HFF-Myc (cell line): ENCODE measurements at regions not wholly inside any gene's neighbourhood (a gene's known extent, or its start where the extent isn't known, plus 50 kb on each side); places are given as distances from the start of the nearest gene placed in this dataset.

ENCODE experiments used
- DNase-seq: peaks from one replicate; pipeline ENCODE4 v3.0.0-alpha.2; 2011; ENCODE audit warnings: low read depth; ENCODE audit errors: extremely low read depth
- H3K4me3 ChIP-seq: replicated peaks from 2 replicates; pipeline ENCODE4 v1.5.1; 2011; ENCODE audit warnings: low read depth, mild to moderate bottlenecking, control low read depth, low read length
- TF ChIP-seq, protein P1 (sequence below): IDR thresholded peaks from 2 replicates; pipeline ENCODE4 v1.5.1; 2012; ENCODE audit warnings: mild to moderate bottlenecking, low read depth, low read length, control low read depth; ENCODE audit errors: missing control alignments

DNA sequence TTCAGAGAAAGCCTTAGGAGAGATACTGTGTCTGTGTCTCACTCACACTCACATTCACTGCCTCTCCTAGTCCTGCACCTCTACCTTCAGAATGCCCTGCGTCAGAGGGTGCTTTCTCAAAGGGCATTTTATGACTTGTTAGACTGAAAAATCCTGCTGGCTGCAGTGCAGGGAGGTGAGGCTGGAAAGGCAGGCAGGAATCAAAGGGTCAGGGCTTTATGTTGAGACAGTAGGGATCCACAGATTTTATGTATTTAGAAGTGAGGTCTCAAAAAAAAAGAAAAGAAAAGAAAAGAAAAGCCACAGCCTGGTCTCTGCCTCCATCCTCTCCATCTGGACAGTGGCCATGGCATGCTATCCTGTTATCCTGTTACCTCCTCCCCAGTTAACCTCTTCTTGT, 936.0 kb upstream of the SLC10A2 start:
- H3K4me3 ChIP-seq = no peak overlapping the region
- no peak for DNase-seq
- TF ChIP-seq, protein P1, sequence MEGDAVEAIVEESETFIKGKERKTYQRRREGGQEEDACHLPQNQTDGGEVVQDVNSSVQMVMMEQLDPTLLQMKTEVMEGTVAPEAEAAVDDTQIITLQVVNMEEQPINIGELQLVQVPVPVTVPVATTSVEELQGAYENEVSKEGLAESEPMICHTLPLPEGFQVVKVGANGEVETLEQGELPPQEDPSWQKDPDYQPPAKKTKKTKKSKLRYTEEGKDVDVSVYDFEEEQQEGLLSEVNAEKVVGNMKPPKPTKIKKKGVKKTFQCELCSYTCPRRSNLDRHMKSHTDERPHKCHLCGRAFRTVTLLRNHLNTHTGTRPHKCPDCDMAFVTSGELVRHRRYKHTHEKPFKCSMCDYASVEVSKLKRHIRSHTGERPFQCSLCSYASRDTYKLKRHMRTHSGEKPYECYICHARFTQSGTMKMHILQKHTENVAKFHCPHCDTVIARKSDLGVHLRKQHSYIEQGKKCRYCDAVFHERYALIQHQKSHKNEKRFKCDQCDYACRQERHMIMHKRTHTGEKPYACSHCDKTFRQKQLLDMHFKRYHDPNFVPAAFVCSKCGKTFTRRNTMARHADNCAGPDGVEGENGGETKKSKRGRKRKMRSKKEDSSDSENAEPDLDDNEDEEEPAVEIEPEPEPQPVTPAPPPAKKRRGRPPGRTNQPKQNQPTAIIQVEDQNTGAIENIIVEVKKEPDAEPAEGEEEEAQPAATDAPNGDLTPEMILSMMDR = no peak

DNA sequence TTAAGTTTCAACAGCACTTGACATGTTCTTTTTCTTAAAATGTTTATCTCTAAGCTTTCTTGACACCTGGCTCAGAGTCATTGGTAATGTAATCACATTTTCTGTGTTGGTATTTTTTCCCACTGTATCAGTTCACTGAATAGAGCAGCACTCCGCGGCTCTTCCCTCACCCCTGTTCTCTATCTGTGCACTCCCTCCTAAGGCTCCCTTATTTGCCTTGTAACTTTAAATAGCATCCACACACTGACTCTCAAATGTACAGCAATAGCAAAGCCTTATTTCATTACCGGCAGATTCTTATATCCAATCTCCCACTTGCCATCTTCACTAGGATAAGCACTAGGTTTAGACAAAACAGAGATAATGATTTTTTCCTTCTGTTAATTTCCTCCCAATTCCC, 935.5 kb upstream of the SLC10A2 start:
- H3K4me3 ChIP-seq = no peak overlapping the region
- no peak for DNase-seq
- TF ChIP-seq, protein P1 = no peak

DNA sequence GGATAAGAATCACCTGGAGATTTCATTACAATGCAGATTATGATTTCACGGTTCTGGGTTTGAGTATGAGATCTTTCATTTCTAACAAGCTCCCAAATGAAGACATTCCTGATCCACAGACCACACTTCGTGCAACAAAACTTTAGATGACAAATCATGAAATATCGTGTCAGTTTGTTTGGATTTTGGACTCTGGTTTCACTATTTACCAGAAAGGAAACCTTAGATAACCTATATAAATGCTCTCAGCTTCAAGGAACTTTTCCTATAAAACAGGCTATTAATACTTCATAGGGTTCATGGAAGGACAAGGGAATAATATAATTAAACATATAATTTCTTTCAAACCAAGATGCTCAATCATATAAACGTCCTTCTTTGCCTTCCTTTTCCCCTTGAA, 930.5 kb upstream of the SLC10A2 start:
- H3K4me3 ChIP-seq = no peak overlapping the region
- no peak for DNase-seq
- TF ChIP-seq, protein P1 = no peak

DNA sequence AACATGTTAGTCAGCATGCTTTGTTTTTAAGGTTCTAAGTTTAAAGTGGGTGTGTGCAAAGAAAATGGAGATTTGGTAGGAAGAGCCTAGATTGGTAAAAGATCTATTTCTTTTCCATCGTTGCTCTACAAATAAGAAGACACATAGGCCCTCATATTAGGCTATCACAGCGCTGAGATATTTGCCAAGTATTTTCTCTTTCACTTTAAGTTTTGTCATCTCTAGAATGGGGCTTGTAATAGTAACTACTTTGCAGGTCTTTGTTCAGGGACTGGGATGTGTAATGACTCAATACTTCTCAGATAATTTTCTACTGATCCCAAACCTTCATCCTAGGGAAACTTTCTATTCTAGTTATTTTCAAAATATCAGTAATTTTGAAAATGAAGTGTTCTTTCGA, 917.7 kb upstream of the SLC10A2 start:
- TF ChIP-seq, protein P1 = no peak
- DNase-seq = no peak
- H3K4me3 ChIP-seq = no peak overlapping the region

DNA sequence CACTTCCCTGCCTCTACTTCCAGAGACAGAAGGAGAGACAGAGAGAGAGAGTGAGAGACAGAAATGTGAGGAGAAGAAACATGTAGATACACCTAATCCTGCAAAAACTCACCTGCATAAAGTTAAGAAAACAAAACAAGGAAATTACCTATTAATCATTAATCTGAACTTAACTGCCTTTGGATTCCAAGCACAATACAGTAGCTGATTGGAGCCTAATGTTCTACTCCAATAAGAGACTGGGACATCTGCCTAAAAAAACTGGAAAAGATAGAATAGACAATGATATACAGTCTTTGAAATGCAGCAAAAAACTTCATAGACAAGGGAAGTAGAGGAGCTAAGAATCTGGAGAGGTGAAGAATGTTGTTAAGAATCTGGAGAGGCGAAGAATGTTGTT, 910.2 kb upstream of the SLC10A2 start:
- no peak for DNase-seq
- no peak overlapping the region for H3K4me3 ChIP-seq
- TF ChIP-seq, protein P1 = no peak

DNA sequence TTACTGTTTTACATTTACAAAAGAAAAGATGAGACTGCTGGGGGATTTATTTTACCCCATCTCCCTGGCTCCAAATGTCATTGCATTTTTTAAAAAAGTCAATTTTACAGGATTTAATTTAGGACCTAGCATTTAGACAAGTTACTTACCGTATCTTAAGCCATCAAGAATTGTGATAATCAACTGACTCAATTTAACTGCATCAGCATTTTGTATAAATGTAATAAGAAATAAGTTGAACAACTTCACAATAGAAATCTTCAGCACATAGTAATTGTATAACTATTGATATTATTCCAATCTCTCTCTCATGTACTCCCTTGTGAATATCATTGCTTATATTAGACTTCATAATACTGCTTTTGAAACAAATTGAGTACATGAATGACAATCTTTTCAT, 907.5 kb upstream of the SLC10A2 start:
- no peak for DNase-seq
- H3K4me3 ChIP-seq = no peak overlapping the region
- TF ChIP-seq, protein P1 = no peak

DNA sequence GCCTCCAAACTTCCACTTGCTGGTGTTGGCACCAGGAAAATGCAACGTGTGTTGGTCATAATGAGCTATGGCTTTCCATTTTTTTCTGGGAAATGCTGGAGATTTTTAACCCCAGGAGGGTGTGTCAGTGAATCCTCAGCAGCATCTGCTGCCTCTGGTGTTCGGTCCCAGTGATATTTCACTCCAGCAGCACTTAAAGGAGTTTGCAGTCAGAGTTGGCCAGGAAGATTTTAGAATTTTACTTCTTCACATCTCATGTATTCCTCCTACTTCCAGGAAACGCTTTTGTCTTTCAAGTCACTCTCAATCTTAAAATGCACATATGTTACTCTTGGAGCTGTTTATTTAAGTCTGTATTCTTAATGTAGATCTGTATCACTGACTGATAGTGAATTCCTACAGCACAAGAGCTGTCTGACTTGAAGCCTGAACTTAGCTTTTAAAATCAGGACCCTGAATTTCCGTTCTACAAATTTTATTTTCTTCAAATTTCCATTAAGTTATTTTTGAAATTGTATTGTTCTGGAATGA, 903.4 kb upstream of the SLC10A2 start:
- TF ChIP-seq, protein P1 = no peak
- no peak for DNase-seq
- H3K4me3 ChIP-seq = no peak overlapping the region
